Osteoblast (primary cell): ENCODE measurements at regions not wholly inside any gene's neighbourhood (a gene's known extent, or its start where the extent isn't known, plus 50 kb on each side); places are given as distances from the start of the nearest gene placed in this dataset.

Source experiments
- DNase-seq: peaks from one replicate; pipeline ENCODE4 v3.0.0; 2011; ENCODE audit warnings: low spot score, mixed read lengths; ENCODE audit not compliant: insufficient read length; ENCODE audit errors: missing footprints
- H2AFZ ChIP-seq: 2 replicates; pipeline ENCODE4 v1.6.0; 2011; ENCODE audit warnings: mild to moderate bottlenecking, low read length
- H3K27ac ChIP-seq: 2 replicates; pipeline ENCODE4 v1.5.1; 2011; ENCODE audit warnings: mild to moderate bottlenecking, low read depth, low read length, moderate library complexity
- H3K27me3 ChIP-seq: 2 replicates; pipeline ENCODE4 v1.6.0; 2012; ENCODE audit warnings: mild to moderate bottlenecking, control low read depth, inconsistent platforms, low read length, moderate library complexity; ENCODE audit not compliant: insufficient read depth
- H3K36me3 ChIP-seq: 2 replicates; pipeline ENCODE4 v1.5.1; 2011; ENCODE audit warnings: mild to moderate bottlenecking, low read length, control low read depth, moderate library complexity; ENCODE audit not compliant: insufficient read depth
- H3K4me1 ChIP-seq: 2 replicates; pipeline ENCODE4 v1.5.1; 2011; ENCODE audit warnings: mild to moderate bottlenecking, low read length, control low read depth, moderate library complexity; ENCODE audit not compliant: insufficient read depth
- H3K4me2 ChIP-seq: 2 replicates; pipeline ENCODE4 v1.6.0; 2011; ENCODE audit warnings: mild to moderate bottlenecking, low read length; ENCODE audit not compliant: insufficient read depth
- H3K4me3 ChIP-seq: fragments of 200-600 bp; sonication (generic); 3 replicates; pipeline ENCODE4 v1.5.1; 2012; ENCODE audit warnings: mild to moderate bottlenecking, low read length, inconsistent platforms; ENCODE audit not compliant: insufficient read depth
- H3K79me2 ChIP-seq: 2 replicates; pipeline ENCODE4 v1.6.0; 2012; ENCODE audit warnings: mild to moderate bottlenecking, low read length, control low read depth, inconsistent platforms; ENCODE audit not compliant: insufficient read depth
- H3K9me3 ChIP-seq: 2 replicates; pipeline ENCODE4 v1.5.1; 2011; ENCODE audit warnings: low read depth, low read length, control low read depth
- H4K20me1 ChIP-seq: 2 replicates; pipeline ENCODE4 v1.6.0; 2012; ENCODE audit warnings: mild to moderate bottlenecking, low read length, control low read depth; ENCODE audit not compliant: insufficient read depth
- TF ChIP-seq, protein P1 (sequence below): IDR thresholded peaks from 2 replicates; pipeline ENCODE4 v1.5.1; 2011; ENCODE audit warnings: mild to moderate bottlenecking, low read depth, low read length, moderate library complexity; ENCODE audit errors: extremely low read depth

DNA sequence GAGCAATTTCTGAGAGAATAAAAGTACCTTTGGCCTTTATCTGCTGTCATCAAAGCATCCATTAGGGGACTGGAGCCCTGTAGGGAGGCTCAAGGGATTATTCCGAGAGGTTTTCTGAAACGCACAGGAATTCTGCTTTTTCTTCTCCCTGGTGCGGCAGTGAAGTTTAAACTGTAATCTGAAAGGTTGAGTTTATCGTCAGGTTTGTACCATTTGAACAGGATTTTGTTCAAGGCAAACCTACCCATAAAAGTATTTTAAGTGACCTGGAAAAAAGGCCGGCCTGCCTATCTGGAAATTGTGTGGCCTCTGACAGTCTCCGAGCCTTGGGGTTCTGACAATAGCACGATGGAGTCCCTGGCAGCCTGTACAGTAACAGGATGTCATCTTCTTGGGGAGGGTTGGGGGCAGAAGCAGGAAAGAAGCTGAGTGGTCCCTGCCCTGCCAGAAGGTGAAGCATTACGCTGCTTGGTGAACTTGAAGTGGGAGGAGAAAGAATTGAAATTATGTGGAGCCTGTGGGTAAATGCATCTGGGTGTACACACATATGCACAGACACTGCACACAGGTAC is 272.0 kb downstream of the CYRIA start:
- H3K27me3 ChIP-seq = no peaks in the 10 kb centered on the region
- H3K4me1 ChIP-seq = no peaks in the 10 kb centered on the region
- H3K4me2 ChIP-seq = no peak overlapping the region
- H3K27ac ChIP-seq = no peak overlapping the region
- no peaks in the 10 kb centered on the region for H3K9me3 ChIP-seq
- H4K20me1 ChIP-seq = no peaks in the 10 kb centered on the region
- TF ChIP-seq, protein P1, sequence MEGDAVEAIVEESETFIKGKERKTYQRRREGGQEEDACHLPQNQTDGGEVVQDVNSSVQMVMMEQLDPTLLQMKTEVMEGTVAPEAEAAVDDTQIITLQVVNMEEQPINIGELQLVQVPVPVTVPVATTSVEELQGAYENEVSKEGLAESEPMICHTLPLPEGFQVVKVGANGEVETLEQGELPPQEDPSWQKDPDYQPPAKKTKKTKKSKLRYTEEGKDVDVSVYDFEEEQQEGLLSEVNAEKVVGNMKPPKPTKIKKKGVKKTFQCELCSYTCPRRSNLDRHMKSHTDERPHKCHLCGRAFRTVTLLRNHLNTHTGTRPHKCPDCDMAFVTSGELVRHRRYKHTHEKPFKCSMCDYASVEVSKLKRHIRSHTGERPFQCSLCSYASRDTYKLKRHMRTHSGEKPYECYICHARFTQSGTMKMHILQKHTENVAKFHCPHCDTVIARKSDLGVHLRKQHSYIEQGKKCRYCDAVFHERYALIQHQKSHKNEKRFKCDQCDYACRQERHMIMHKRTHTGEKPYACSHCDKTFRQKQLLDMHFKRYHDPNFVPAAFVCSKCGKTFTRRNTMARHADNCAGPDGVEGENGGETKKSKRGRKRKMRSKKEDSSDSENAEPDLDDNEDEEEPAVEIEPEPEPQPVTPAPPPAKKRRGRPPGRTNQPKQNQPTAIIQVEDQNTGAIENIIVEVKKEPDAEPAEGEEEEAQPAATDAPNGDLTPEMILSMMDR = no peak
- no peak for DNase-seq
- no peak overlapping the region for H2AFZ ChIP-seq
- H3K36me3 ChIP-seq = no peaks in the 10 kb centered on the region
- no peak overlapping the region for H3K4me3 ChIP-seq
- no peaks in the 10 kb centered on the region for H3K79me2 ChIP-seq

DNA sequence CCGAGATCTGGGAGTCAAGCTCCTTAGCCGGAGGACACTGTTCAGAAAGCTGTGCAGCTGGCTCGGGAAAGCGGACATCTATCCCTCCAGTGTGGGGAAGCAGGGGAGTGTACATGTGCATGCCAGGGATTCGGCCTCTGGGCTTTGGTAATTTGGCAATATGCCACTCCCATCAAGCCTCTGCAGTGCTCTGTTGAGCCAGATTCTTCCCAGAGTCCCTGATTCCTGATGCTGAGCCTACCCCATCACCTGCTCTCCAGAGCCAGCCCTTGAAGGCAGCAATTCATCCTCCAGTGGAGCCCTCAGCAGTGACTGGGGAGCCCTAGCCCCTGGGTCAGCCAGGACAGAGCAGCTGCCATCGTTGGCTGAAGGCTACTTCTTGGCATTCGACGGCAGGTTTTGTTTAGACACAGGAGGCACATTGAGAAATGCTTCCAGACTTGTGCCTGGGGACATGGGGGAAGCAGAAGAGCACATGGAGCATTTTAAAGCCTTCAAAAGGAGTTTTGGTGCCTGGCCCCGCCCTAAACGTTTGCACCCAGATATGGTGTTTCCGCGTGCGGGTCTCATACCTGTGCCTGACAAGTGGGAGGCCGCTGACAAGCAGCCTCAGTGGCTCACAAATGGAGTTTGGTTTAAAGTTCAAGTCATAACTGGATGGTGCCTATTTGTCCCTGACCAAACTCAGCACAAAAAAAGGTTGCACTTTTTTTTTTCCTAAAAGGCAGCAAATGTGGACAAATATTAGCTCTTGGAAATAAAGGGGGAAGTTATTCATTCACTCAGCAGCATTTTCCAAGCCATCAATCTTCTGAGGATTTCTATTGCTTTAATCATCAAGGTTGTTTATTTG is 272.8 kb downstream of the CYRIA start:
- H3K4me2 ChIP-seq = no peak overlapping the region
- H3K4me3 ChIP-seq = no peak overlapping the region
- H3K79me2 ChIP-seq = no peaks in the 10 kb centered on the region
- no peaks in the 10 kb centered on the region for H3K36me3 ChIP-seq
- no peaks in the 10 kb centered on the region for H4K20me1 ChIP-seq
- TF ChIP-seq, protein P1 = no peak
- H3K27me3 ChIP-seq = no peaks in the 10 kb centered on the region
- H2AFZ ChIP-seq = no peak overlapping the region
- no peaks in the 10 kb centered on the region for H3K9me3 ChIP-seq
- H3K27ac ChIP-seq = no peak overlapping the region
- DNase-seq = no peak
- no peaks in the 10 kb centered on the region for H3K4me1 ChIP-seq

- no peaks in the 10 kb centered on the region for H3K9me3 ChIP-seq
- H3K4me1 ChIP-seq = no peaks in the 10 kb centered on the region
- DNase-seq = no peak
- no peak overlapping the region for H3K4me2 ChIP-seq
- TF ChIP-seq, protein P1 = no peak
- H3K36me3 ChIP-seq = no peaks in the 10 kb centered on the region
- H3K4me3 ChIP-seq = no peak overlapping the region
- no peaks in the 10 kb centered on the region for H3K27me3 ChIP-seq
- H2AFZ ChIP-seq = no peak overlapping the region
- H4K20me1 ChIP-seq = no peaks in the 10 kb centered on the region
- no peak overlapping the region for H3K27ac ChIP-seq
- H3K79me2 ChIP-seq = no peaks in the 10 kb centered on the region
Observed at GRCh38 chr2:16391986-16392385, 273.6 kb downstream of the CYRIA start.

- H3K4me3 ChIP-seq = no peak overlapping the region
- H3K4me1 ChIP-seq = no peaks in the 10 kb centered on the region
- H3K9me3 ChIP-seq = no peaks in the 10 kb centered on the region
- no peak for DNase-seq
- H4K20me1 ChIP-seq = no peaks in the 10 kb centered on the region
- no peaks in the 10 kb centered on the region for H3K27me3 ChIP-seq
- no peaks in the 10 kb centered on the region for H3K36me3 ChIP-seq
- no peak overlapping the region for H3K4me2 ChIP-seq
- TF ChIP-seq, protein P1 = no peak
- no peak overlapping the region for H3K27ac ChIP-seq
- no peaks in the 10 kb centered on the region for H3K79me2 ChIP-seq
- no peak overlapping the region for H2AFZ ChIP-seq
Observed at GRCh38 chr2:16390561-16390960, 275.1 kb downstream of the CYRIA start.
